CD4-positive, alpha-beta T cell treated with Interleukin-15 for 4 hours (primary cell): ENCODE measurements at regions not wholly inside any gene's neighbourhood (a gene's known extent, or its start where the extent isn't known, plus 50 kb on each side); places are given as distances from the start of the nearest gene placed in this dataset.
"Not testable (repeated sequence)": the region's sequence is repeated elsewhere in the genome, so short reads cannot be mapped to it uniquely, and the experiment has no call there.

Source experiments
- DNase-seq: peaks from one replicate; pipeline ENCODE4 v3.0.0-alpha.2; 2020; ENCODE audit warnings: low spot score

DNA sequence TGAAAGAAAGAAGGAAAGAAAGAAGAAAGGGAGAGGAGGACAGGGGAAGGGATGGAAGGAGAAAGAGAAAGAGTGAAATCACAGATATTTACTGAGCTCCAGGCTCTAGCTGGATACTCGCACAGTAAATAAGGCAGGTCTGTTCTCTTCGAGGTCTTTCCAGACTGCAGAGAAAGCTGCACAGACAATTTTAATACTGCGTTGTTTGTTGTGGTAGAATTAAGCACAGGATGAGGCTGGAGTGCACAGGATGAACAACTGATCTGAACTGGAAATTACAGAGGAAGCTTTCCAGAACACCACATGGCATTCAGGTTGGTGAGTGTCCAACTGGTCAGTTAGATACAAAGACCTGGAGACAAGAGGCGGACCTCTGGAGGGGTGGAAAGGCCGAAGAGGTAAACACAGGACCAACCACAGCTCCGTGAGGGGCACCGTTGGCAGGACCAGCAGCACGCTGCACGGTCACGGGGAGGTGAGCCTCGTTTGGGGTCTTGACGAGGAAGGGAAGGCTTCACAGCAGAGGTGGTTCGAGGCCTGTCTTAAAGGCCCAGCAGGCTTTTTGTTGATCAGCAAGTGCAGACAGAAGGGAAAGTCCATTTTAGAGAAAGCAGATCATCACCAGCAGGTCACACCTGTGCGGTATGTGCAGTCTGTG is 121.7 kb downstream of the ATP6V0E2 start:
- DNase-seq = not testable (repeated sequence)

- not testable (repeated sequence) for DNase-seq
Observed at GRCh38 chr7:150000780-150001599, 127.2 kb downstream of the ATP6V0E2 start.

- DNase-seq = no peak
Observed at GRCh38 chr7:150003304-150003810, 129.6 kb downstream of the ATP6V0E2 start.

DNA sequence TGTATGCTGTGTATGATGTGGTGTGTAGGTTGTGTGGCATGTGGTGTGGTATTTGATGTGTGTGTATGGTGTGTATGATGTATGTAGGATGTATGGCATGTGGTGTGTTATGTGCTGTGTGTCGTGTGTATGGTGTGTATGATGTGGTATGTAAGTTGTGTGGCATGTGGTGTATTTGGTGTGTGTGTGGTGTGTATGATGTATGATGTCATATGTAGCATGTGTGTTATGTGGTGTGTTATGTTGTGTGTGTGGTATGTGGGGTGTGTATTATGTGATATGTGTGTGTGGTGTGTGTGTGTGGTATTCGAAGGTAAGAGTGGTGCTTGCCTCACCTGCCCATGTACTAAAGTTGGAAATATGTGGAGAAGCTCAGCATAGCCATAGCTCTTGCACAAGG is 130.2 kb downstream of the ATP6V0E2 start:
- DNase-seq = not testable (repeated sequence)

- not testable (repeated sequence) for DNase-seq
Observed at GRCh38 chr7:150004843-150005242, 131.1 kb downstream of the ATP6V0E2 start.

DNA sequence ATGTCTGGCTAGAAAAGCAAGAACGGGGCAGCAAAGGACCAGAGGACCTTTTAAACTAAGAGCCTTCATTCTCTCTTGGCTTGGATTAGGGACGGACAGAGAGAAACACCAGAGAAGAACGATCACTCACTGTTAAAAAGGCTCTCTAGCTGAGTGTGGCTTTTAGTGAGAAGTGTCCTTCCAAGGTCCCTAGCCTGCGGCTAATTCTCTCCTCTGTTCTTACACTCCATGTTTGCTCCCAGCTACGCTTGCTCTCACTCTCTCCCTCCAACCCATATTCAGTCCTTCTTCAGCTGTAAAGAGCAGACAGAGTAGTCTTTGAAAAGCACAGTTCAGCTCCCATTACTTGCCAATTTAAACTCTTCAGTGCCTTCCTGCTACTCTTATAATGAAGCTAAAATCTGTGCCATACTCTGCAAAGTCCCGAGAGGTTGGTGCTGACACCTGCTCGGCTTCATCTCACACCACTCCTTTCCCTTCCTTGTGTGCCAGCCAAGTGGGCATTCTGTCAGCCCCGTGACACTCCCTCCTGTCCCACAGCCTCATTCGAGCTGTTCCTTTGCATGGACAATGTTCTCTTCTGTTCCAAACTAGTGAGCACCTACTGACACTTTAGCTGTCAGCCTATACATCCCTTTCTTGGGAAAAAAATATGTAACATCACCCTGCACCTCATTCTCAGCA is 136.0 kb downstream of the ATP6V0E2 start:
- DNase-seq = not testable (repeated sequence)

DNA sequence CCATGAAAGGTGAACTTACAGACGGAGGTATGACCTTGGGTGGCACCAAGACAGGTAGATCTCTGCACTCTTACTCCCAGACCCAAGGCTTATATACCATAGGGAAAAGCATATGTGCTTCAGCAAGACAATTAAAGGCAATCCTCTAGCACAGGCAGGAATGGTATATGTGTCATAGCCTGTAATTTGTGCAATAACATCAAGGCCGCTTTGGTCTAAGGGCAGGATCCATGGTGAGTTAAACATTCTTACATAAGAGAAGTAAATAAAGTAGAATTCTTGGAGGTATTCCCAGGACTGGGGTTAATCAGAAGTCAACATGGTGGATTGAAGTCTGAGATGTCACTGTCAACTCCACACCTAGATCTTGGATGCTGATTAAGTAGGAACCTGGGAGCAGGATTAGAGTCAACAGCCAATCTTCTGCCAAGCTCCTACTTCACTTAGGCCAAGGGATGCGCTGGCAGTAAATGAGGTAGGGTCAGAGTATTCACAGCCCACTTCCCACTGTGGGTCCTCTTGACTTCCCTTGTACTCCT is 143.0 kb downstream of the ATP6V0E2 start:
- not testable (repeated sequence) for DNase-seq

DNA sequence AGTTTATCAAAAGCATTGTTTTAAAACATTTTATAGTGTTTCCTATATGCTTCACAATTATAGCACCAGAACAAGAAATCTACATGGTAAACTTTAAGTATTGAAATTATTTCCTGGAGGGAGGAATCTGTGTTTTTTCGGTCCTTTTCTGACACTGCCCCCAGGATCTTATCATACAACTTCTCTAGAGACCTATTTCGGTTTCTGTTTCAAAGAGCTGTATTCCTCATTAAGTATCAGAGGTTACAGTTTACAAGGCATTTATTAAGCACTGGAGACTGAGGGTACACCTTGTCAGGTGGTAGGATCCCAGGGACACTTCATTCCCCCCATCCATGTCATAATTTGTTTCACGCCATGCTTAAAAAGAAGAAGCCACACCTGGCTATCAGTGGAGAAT is 146.4 kb downstream of the ATP6V0E2 start:
- not testable (repeated sequence) for DNase-seq

GRCh38 chr7:150024550-150025490 is 151.1 kb downstream of the ATP6V0E2 start:
- not testable (repeated sequence) for DNase-seq

- not testable (repeated sequence) for DNase-seq
Observed at GRCh38 chr7:150025802-150026201, 152.0 kb downstream of the ATP6V0E2 start.

DNA sequence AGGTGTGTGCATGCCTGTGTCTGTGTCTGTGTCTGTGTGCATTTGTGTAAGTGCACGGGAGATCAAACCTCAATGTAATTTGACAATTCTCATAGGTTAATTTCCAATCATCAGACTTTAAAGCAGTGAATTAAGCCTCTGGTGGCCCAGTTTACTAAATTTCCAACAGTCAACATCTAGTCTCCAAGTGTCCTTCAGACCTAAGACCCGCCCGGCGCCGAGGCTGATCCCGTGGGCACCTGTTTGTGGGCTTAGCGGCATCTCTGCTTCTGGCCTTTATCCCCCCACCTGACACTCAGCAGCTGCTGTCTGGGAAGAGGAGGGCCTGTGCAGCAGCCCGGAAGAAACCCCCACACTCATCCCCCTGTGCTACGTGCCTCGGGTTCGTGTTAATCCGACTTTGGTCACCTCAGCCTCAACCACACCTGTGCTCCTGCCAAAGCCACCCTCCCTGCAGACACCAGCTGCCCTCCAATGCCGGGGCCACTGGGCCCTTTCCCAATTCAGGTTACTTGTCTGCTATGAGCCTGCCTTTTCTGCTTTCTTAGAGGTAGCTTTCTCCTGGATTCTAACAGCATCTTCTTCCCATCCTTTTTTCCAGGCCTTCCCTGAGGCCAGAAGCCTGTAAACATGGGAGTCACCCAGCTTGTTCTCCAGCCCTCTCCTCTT is 154.7 kb downstream of the ATP6V0E2 start:
- not testable (repeated sequence) for DNase-seq

GRCh38 chr7:150029013-150029389 is 155.2 kb downstream of the ATP6V0E2 start:
- not testable (repeated sequence) for DNase-seq

DNA sequence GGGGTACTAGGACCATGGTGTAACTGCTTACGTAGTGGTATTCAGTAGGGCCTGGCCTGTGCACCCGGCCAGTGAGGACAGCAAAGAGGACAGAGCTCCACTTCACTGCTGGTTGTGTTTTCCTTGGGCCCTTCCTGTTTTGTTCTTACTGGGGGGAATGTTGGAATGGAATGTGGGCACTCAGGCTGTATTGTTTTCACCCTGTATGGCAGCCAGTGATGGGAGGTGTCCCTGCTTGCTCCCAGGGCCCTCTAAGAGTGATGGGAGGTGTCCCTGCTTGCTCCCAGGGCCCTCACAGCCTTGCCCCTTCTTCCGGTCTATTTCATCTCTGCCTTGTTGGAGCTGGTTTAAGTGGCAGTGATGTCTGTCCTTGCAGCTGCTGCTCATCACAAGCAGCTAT is 158.0 kb downstream of the ATP6V0E2 start:
- DNase-seq = not testable (repeated sequence)

- not testable (repeated sequence) for DNase-seq
Observed at GRCh38 chr7:150033711-150034110, 159.9 kb downstream of the ATP6V0E2 start.

DNA sequence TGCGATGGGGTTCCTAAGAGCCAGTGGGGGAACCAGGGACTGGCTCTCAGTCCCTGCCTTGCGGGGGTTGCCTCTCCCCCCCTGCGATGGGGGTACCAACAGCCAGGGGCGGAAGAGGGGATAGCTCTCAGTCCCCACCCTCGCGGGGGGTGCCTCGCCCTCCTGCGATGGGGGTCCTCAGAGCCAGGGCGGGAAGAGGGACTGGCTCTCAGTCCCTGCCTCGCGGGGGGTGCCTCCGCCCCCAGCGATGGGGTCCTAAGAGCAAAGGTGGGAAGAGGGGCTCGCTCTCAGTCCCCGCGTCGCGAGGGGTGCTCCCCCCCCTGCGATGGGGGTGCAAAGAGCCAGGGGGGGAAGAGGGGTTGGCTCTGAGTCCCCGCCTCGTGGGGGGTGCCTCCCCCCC is 162.0 kb downstream of the ATP6V0E2 start:
- not testable (repeated sequence) for DNase-seq

GRCh38 chr7:150039061-150039460 is 165.3 kb downstream of the ATP6V0E2 start:
- DNase-seq = not testable (repeated sequence)

- not testable (repeated sequence) for DNase-seq
Observed at GRCh38 chr7:150042281-150042680, 168.5 kb downstream of the ATP6V0E2 start.

DNA sequence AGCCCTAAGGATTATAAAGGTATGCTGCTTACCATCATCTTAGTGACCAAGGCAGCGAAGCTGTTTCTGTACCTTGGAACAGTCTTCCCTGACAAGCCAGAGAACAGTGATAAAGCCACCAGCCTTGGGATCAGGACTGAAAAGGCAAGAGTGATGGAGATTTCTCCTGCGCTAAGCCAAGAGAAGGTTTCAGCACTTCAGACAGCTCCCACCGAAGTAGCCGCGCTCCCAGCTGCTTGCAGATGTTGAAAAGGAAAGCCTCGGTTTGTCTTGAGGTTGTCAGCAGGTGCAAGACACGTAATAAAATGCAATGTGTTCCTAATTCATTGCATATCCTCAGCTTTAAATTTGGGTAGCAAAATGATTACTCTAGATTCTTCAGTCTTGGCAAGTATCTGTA is 171.0 kb downstream of the ATP6V0E2 start:
- peak; percentile 6 for DNase-seq

- DNase-seq = not testable (repeated sequence)
Observed at GRCh38 chr7:150045596-150045995, 171.8 kb downstream of the ATP6V0E2 start.
